PFSK-1 (cell line): ENCODE measurements at regions not wholly inside any gene's neighbourhood (a gene's known extent, or its start where the extent isn't known, plus 50 kb on each side); places are given as distances from the start of the nearest gene placed in this dataset.

Experiments
- FOXP2 ChIP-seq: optimal IDR thresholded peaks from 2 replicates; pipeline ENCODE3; 2011; ENCODE audit warnings: borderline replicate concordance, control low read depth, inconsistent platforms; ENCODE audit not compliant: insufficient read depth; ENCODE audit errors: extremely low read length, extremely low read depth
- POLR2AphosphoS5 ChIP-seq: IDR thresholded peaks from 2 replicates; pipeline ENCODE4 v1.6.1; 2012; ENCODE audit warnings: low read depth, mild to moderate bottlenecking, control low read depth, low read length, moderate library complexity
- SIN3A ChIP-seq: IDR thresholded peaks from 2 replicates; pipeline ENCODE4 v1.6.1; 2012; ENCODE audit warnings: mild to moderate bottlenecking, low read length, moderate library complexity, borderline replicate concordance; ENCODE audit not compliant: insufficient read depth
- TAF1 ChIP-seq: IDR thresholded peaks from 2 replicates; pipeline ENCODE4 v1.6.1; 2012; ENCODE audit warnings: low read length, control low read depth, borderline replicate concordance; ENCODE audit not compliant: insufficient read depth
- TF ChIP-seq, protein P1 (sequence below), 2 experiments: IDR thresholded peaks; 2 replicates each; pipeline versions ENCODE4 v1.6.1 to v1.8.0; 2011 to 2012; ENCODE audit warnings: low read depth in 2 of 2, low read length in 2 of 2, control low read depth in 1 of 2, inconsistent platforms in 1 of 2, mild to moderate bottlenecking in 1 of 2, moderate library complexity in 1 of 2; ENCODE audit not compliant: insufficient read depth in 1 of 2

DNA sequence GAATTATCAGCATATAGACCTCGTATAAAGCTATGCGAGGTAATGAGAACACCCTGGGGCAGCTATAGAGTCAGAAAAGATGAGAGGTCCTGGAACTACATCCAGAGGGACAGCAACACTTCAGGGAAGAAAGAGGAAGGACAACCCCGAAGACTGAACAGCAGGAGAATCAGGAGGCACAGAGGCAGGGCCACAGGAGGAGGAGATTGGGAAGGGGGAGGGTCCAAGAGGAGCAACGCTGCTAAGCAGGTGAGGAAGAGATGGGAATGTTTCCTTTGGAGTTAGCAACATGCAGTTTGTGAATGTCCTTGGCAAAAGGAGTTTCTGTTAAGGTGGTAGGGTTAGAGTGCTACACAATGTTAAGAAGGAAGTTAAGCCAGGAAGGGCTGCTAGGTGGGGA, 79.5 kb upstream of the OLIG3 start:
- TF ChIP-seq TAF1 (no peak), SIN3A (no peak), POLR2AphosphoS5 (no peak), FOXP2 (no peak)
- TF ChIP-seq, protein P1, sequence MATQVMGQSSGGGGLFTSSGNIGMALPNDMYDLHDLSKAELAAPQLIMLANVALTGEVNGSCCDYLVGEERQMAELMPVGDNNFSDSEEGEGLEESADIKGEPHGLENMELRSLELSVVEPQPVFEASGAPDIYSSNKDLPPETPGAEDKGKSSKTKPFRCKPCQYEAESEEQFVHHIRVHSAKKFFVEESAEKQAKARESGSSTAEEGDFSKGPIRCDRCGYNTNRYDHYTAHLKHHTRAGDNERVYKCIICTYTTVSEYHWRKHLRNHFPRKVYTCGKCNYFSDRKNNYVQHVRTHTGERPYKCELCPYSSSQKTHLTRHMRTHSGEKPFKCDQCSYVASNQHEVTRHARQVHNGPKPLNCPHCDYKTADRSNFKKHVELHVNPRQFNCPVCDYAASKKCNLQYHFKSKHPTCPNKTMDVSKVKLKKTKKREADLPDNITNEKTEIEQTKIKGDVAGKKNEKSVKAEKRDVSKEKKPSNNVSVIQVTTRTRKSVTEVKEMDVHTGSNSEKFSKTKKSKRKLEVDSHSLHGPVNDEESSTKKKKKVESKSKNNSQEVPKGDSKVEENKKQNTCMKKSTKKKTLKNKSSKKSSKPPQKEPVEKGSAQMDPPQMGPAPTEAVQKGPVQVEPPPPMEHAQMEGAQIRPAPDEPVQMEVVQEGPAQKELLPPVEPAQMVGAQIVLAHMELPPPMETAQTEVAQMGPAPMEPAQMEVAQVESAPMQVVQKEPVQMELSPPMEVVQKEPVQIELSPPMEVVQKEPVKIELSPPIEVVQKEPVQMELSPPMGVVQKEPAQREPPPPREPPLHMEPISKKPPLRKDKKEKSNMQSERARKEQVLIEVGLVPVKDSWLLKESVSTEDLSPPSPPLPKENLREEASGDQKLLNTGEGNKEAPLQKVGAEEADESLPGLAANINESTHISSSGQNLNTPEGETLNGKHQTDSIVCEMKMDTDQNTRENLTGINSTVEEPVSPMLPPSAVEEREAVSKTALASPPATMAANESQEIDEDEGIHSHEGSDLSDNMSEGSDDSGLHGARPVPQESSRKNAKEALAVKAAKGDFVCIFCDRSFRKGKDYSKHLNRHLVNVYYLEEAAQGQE (IDR thresholded peaks at IDR 0.05; ENCODE audit: insufficient read depth in 1 of 2, low read depth in 2 of 2, low read length in 2 of 2), result no peak

DNA sequence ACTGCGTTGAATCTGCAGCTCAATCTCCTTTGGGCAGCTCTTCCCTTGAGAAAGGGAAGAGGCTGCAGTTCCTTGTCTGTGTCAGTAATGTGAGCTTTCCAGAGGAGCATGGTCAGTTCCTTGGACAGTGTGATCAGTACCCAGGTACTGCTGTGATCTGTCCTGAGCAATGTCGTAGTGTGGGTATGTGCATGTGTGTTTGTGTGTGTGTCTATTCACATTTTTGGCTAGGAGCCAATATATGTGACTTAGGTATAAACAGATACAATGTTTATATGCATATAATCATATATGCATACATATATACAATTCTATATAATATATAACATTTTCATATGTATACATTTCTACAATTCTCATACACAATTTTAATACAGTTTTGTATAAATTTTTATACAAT, 85.4 kb upstream of the OLIG3 start:
- TF ChIP-seq FOXP2 (no peak), SIN3A (no peak), POLR2AphosphoS5 (no peak), TAF1 (no peak)
- TF ChIP-seq, protein P1 (IDR thresholded peaks at IDR 0.05; ENCODE audit: insufficient read depth in 1 of 2, low read depth in 2 of 2, low read length in 2 of 2), result no peak

DNA sequence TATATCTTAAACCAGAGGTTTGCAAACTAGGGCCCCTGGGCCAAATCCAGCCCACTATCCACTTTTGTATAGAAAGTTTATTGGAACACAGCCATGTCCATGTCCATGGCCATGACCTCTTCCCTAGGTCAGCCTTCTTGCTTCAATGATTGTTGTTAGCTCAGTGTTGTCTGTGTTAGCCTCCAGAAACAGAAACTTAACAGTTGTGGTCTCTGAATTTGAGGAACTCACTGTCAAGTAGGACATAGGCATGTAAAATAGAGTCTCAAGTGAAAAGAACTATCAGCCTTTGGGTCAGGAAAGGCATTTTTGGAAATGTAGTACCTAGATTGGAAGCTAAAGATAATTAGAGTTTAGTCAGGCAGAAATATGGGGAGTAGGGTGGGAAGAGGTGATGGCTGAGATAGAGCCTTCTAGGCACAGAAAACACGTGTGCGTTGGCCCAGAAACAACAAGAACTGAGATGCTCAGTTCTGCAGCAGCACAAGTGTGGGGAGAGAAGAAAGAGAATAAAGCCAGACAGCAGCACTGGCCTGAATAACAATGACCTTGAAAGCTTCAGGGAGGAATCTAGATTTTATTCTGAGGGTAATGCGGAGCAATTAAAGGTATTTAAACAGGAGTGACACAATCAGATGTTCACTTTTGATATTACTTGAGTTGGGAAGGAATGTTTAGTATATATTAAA, 87.0 kb upstream of the OLIG3 start:
- TF ChIP-seq POLR2AphosphoS5 (no peak), TAF1 (no peak), FOXP2 (no peak)
- TF ChIP-seq, protein P1 (IDR thresholded peaks at IDR 0.05; ENCODE audit: insufficient read depth in 1 of 2, low read depth in 2 of 2, low read length in 2 of 2), result no peak

DNA sequence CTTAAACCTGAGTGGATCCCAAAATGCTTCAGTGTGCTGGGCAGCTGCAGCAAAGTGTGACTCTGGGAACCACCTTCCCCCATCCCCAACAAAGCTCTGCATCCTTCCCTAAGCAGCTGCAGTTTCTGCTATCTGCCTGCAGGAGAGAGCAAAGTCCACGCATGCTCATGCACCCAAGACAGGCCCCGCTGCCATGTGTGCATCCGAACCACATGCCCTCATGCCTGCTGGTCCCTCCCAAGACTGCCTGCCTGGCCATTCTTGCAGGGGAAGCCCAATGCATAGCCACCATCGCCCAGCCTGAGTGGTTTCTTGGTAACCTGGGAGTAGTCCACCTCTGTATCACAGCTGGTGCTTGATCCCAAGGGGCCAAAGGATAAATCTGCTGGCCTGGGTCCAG, 94.3 kb upstream of the OLIG3 start:
- TF ChIP-seq FOXP2, result no peak
- no peak for TF ChIP-seq POLR2AphosphoS5
- TF ChIP-seq SIN3A, result no peak
- TF ChIP-seq, protein P1 (IDR thresholded peaks at IDR 0.05; ENCODE audit: insufficient read depth in 1 of 2, low read depth in 2 of 2, low read length in 2 of 2), result no peak
- TF ChIP-seq TAF1, result no peak
